Astrocyte (in vitro differentiated cells and primary cell): ENCODE measurements at regions not wholly inside any gene's neighbourhood (a gene's known extent, or its start where the extent isn't known, plus 50 kb on each side); places are given as distances from the start of the nearest gene placed in this dataset.
"Not testable (repeated sequence)": the region's sequence is repeated elsewhere in the genome, so short reads cannot be mapped to it uniquely, and the experiment has no call there.

ENCODE experiments used
- DNase-seq: peaks from one replicate; pipeline ENCODE4 v3.0.0-alpha.2; 2010; ENCODE audit warnings: low read depth
- FAIRE-seq: peaks from 2 replicates; lab custom pipeline; 2011; peaks lifted over from hg19 to GRCh38; lab: Jason Lieb, UNC
- H2AFZ ChIP-seq: 2 replicates; pipeline ENCODE4 v1.6.0; 2012; ENCODE audit warnings: low read depth, low read length, inconsistent platforms
- H3K27ac ChIP-seq: 2 replicates; pipeline ENCODE4 v1.5.1; 2011; ENCODE audit warnings: low read depth, low read length, inconsistent platforms
- H3K27me3 ChIP-seq: 2 replicates; pipeline ENCODE4 v1.6.0; 2011; ENCODE audit warnings: low read length, inconsistent platforms; ENCODE audit not compliant: insufficient read depth
- H3K36me3 ChIP-seq: 2 replicates; pipeline ENCODE4 v1.5.1; 2011; ENCODE audit warnings: low read length, inconsistent platforms; ENCODE audit not compliant: insufficient read depth
- H3K4me1 ChIP-seq: 2 replicates; pipeline ENCODE4 v1.5.1; 2011; ENCODE audit warnings: low read length, inconsistent platforms; ENCODE audit not compliant: insufficient read depth
- H3K4me2 ChIP-seq: 2 replicates; pipeline ENCODE4 v1.6.0; 2012; ENCODE audit warnings: low read length, inconsistent platforms
- H3K4me3 ChIP-seq: 2 replicates; pipeline ENCODE4 v1.5.1; 2011; ENCODE audit warnings: low read depth, mild to moderate bottlenecking, low read length, inconsistent platforms; ENCODE audit not compliant: insufficient read depth
- H3K79me2 ChIP-seq: 2 replicates; pipeline ENCODE4 v1.6.0; 2012; ENCODE audit warnings: mild to moderate bottlenecking, low read length, inconsistent platforms; ENCODE audit not compliant: insufficient read depth
- H3K9ac ChIP-seq: 2 replicates; pipeline ENCODE4 v1.6.0; 2012; ENCODE audit warnings: mild to moderate bottlenecking, low read length, inconsistent platforms
- H3K9me3 ChIP-seq: 2 replicates; pipeline ENCODE4 v1.5.1; 2012; ENCODE audit warnings: low read depth, mild to moderate bottlenecking, low read length, inconsistent platforms; ENCODE audit not compliant: insufficient read depth
- H4K20me1 ChIP-seq: 2 replicates; pipeline ENCODE4 v1.6.0; 2012; ENCODE audit warnings: low read length, inconsistent platforms; ENCODE audit not compliant: insufficient read depth
- H3K27ac Mint-ChIP-seq: one replicate; pipeline ENCODE4 v1.8.0; 2021; ENCODE audit warnings: mild to moderate bottlenecking, mixed read lengths; ENCODE audit not compliant: unreplicated experiment
- H3K27me3 Mint-ChIP-seq: one replicate; pipeline ENCODE4 v1.8.0; 2021; ENCODE audit warnings: low read depth, mixed read lengths; ENCODE audit not compliant: unreplicated experiment
- H3K36me3 Mint-ChIP-seq: one replicate; pipeline ENCODE4 v1.8.0; 2021; ENCODE audit warnings: low read depth, mixed read lengths; ENCODE audit not compliant: unreplicated experiment
- H3K4me1 Mint-ChIP-seq: one replicate; pipeline ENCODE4 v1.8.0; 2021; ENCODE audit warnings: low read depth, mixed read lengths; ENCODE audit not compliant: unreplicated experiment
- H3K4me3 Mint-ChIP-seq: one replicate; pipeline ENCODE4 v1.8.0; 2021; ENCODE audit warnings: mild to moderate bottlenecking, moderate library complexity, mixed read lengths; ENCODE audit not compliant: unreplicated experiment
- H3K9me3 Mint-ChIP-seq: one replicate; pipeline ENCODE4 v1.8.0; 2021; ENCODE audit warnings: mild to moderate bottlenecking, mixed read lengths; ENCODE audit not compliant: unreplicated experiment
- CTCF ChIP-seq: IDR thresholded peaks from 2 replicates; pipeline ENCODE4 v1.5.1; 2011; ENCODE audit warnings: low read depth, mild to moderate bottlenecking, inconsistent platforms, low read length, moderate library complexity; ENCODE audit not compliant: insufficient read depth
- EZH2 ChIP-seq: IDR thresholded peaks from 2 replicates; pipeline ENCODE4 v1.6.1; 2012; ENCODE audit warnings: mild to moderate bottlenecking, low read length, inconsistent platforms; ENCODE audit not compliant: insufficient read depth

- FAIRE-seq (no peak), DNase-seq (no peak)
- Mint-ChIP-seq H3K4me3 (no peak overlapping the region), H3K27me3 (peaks cover 9% of the 10 kb centered on the region), H3K36me3 (no peaks in the 10 kb centered on the region), H3K27ac (no peak overlapping the region), H3K9me3 (peaks cover 25% of the 10 kb centered on the region), H3K4me1 (no peaks in the 10 kb centered on the region)
- Histone ChIP-seq H2AFZ (no peak overlapping the region), H3K36me3 (no peaks in the 10 kb centered on the region), H4K20me1 (no peaks in the 10 kb centered on the region), H3K4me1 (no peaks in the 10 kb centered on the region), H3K27me3 (no peaks in the 10 kb centered on the region), H3K27ac (no peak overlapping the region), H3K9ac (no peak overlapping the region), H3K4me3 (no peak overlapping the region), H3K9me3 (peaks cover 5% of the 10 kb centered on the region), H3K79me2 (no peaks in the 10 kb centered on the region), H3K4me2 (no peak overlapping the region)
- no peak for TF ChIP-seq CTCF
- TF ChIP-seq EZH2 = no peak
Measured at GRCh38 chr1:224820341-224820740, 109.1 kb upstream of the DNAH14 start.

- not testable (repeated sequence) for H3K4me3 ChIP-seq, FAIRE-seq, H3K27me3 Mint-ChIP-seq, H3K36me3 Mint-ChIP-seq, H2AFZ ChIP-seq, DNase-seq, H3K36me3 ChIP-seq, H3K4me2 ChIP-seq, H3K79me2 ChIP-seq, H3K27ac Mint-ChIP-seq, H3K4me1 Mint-ChIP-seq, H3K27me3 ChIP-seq, H3K27ac ChIP-seq, H3K9ac ChIP-seq, H4K20me1 ChIP-seq, H3K4me3 Mint-ChIP-seq, H3K4me1 ChIP-seq, H3K9me3 ChIP-seq
- peaks cover 25% of the 10 kb centered on the region for H3K9me3 Mint-ChIP-seq
Measured at GRCh38 chr1:224821751-224822150, 107.7 kb upstream of the DNAH14 start.

GRCh38 chr1:224825525-224826000 lies 103.9 kb upstream of the DNAH14 start:
- H3K27me3 ChIP-seq = no peaks in the 10 kb centered on the region
- Mint-ChIP-seq H3K4me3 (no peak overlapping the region), H3K4me1 (no peaks in the 10 kb centered on the region), H3K9me3 (peaks cover 19% of the 10 kb centered on the region), H3K36me3 (no peaks in the 10 kb centered on the region), H3K27ac (no peak overlapping the region), H3K27me3 (peaks cover 7% of the 10 kb centered on the region)
- H4K20me1 ChIP-seq = no peaks in the 10 kb centered on the region
- H2AFZ ChIP-seq = no peak overlapping the region
- no peak overlapping the region for H3K4me2 ChIP-seq
- no peaks in the 10 kb centered on the region for H3K79me2 ChIP-seq
- TF ChIP-seq CTCF = no peak
- no peak for TF ChIP-seq EZH2
- no peak overlapping the region for H3K9ac ChIP-seq
- FAIRE-seq = no peak
- H3K4me1 ChIP-seq = no peaks in the 10 kb centered on the region
- H3K9me3 ChIP-seq = peaks cover 5% of the 10 kb centered on the region
- H3K27ac ChIP-seq = no peak overlapping the region
- H3K4me3 ChIP-seq = no peak overlapping the region
- DNase-seq = no peak
- H3K36me3 ChIP-seq = no peaks in the 10 kb centered on the region
